GM13976 (cell line): ENCODE measurements at regions not wholly inside any gene's neighbourhood (a gene's known extent, or its start where the extent isn't known, plus 50 kb on each side); places are given as distances from the start of the nearest gene placed in this dataset.
"Not testable (repeated sequence)": the region's sequence is repeated elsewhere in the genome, so short reads cannot be mapped to it uniquely, and the experiment has no call there.

Experiments used
- DNase-seq: peaks from one replicate; pipeline ENCODE4 v3.0.0; 2012; ENCODE audit warnings: low spot score
- in situ Hi-C: fragments of 300-500 bp; cut with MboI; formaldehyde crosslinking; loops from one replicate; pipeline ENCODE4 v1.12.0; 2022; ENCODE audit warnings: low sequenced_read_pairs, mixed read lengths, inconsistent platforms; ENCODE audit not compliant: unreplicated experiment
- TF ChIP-seq, protein P1 (sequence below): IDR thresholded peaks from 2 replicates; pipeline ENCODE4 v1.5.1; 2012; ENCODE audit warnings: borderline replicate concordance, mild to moderate bottlenecking; ENCODE audit not compliant: insufficient read depth; ENCODE audit errors: extremely low read depth, missing control alignments, control extremely low read depth

GRCh38 chr2:221961561-221961960 lies 337.2 kb downstream of the PAX3 start:
- TF ChIP-seq, protein P1, sequence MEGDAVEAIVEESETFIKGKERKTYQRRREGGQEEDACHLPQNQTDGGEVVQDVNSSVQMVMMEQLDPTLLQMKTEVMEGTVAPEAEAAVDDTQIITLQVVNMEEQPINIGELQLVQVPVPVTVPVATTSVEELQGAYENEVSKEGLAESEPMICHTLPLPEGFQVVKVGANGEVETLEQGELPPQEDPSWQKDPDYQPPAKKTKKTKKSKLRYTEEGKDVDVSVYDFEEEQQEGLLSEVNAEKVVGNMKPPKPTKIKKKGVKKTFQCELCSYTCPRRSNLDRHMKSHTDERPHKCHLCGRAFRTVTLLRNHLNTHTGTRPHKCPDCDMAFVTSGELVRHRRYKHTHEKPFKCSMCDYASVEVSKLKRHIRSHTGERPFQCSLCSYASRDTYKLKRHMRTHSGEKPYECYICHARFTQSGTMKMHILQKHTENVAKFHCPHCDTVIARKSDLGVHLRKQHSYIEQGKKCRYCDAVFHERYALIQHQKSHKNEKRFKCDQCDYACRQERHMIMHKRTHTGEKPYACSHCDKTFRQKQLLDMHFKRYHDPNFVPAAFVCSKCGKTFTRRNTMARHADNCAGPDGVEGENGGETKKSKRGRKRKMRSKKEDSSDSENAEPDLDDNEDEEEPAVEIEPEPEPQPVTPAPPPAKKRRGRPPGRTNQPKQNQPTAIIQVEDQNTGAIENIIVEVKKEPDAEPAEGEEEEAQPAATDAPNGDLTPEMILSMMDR, result no peak
- DNase-seq, result no peak
- in situ Hi-C loops, result loop anchor here (25.0 kb wide), 1 partner anchor 1274 kb away; no protein-coding TSS in a partner anchor

- DNase-seq, result no peak
- in situ Hi-C loops, result loop anchor here (25.0 kb wide), 1 partner anchor 1271 kb away; no protein-coding TSS in a partner anchor
- TF ChIP-seq, protein P1, result no peak
Measured at GRCh38 chr2:221958224-221958623, 340.6 kb downstream of the PAX3 start.

DNA sequence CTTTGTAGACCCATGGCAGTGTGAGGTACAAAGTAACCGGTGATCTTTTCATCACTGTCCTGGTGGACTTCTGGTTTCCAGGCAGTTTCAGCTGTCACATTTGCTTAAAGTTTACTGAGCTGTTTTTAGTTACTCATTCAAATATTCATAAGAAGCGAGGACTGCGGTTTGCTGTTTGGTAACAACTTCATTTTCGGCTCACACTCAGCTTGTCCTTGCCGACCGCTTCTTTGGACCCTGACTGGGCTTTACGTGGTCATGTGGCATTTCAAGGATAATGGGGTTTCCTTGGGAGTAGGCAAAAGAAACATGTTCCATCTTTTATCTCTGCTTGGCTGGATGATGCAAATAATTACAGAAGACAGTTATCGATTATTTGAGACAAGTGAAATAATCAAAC lies 350.7 kb downstream of the PAX3 start:
- TF ChIP-seq, protein P1, result no peak
- no peak for DNase-seq
- in situ Hi-C loops, result no loop called here

- DNase-seq, in situ Hi-C loops: not testable (repeated sequence)
Measured at GRCh38 chr2:221944452-221944851, 354.3 kb downstream of the PAX3 start.

DNA sequence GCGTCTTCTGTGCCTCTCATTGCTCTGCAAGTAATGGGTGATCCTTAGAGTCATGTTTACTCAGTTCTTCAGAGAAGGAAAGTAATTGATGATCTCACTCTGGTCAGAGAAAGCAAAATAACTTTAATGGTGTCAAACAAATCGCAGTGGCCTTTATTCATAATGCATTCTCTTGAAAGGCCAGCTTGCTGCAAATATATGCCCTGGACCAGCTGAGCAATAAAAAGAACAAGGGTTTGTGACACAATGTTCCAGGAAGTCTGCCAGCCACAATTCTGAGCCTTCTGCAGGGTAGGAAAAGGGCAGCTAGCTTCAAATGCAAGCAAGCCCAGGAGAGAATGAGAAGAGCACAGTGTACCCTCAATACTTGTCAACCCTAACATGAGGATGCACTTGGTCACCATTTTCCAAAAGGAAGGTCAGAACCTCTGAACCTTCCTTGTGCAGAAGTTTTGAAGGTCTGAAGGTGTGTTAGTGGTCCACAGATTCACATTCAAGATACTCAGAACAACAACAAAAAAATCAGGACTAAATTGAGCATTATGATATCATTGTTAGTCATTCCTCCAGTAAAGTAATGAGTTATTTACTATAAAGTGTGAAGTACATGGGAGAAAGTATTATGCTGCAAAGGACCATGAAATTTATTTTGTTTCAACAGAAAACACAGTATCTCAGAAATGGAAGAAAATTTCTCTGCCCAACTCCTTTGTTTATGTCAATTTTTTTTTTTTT lies 355.6 kb downstream of the PAX3 start:
- DNase-seq, result no peak
- in situ Hi-C loops, result no loop called here
- TF ChIP-seq, protein P1, result no peak

DNA sequence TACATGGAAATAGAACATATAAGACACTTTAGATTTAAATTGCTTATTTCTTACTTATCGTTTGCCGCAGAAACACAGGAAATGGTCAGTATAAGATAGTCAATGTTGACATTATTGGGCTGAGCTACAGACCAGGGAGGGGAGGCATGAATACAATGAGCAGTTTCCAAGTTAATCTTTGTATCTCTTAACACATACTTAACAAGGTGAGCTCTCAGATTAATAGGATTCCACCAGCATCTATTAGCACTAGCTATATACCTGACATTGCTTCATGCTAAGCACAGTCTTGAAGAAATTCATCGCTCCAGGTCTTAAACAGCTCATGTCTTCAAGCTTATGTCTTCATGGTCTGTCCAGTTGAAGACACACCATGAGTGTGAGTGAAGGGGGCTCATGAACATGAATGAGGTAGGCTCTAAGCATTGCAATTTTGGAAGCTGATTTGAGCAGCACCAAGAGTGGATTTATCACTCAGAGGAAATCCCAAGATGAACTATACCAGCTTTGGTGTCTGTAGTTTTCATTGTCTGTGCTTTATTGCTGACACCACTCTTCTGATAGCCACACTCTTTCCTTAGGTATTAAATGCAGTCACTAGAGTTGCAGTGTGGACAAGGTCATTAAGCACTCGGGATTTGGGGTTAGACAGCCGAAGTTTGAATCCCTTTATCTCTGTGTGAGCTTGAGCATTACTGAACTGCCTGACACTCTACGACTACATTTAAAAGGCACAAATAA lies 359.3 kb upstream of the EPHA4 start:
- TF ChIP-seq, protein P1, result no peak
- DNase-seq, result no peak
- in situ Hi-C loops, result no loop called here

- DNase-seq, result no peak
- in situ Hi-C loops, result no loop called here
- TF ChIP-seq, protein P1, result no peak
Measured at GRCh38 chr2:221929259-221929658, 357.2 kb upstream of the EPHA4 start.
